GM21825 (cell line): ENCODE measurements at regions not wholly inside any gene's neighbourhood (a gene's known extent, or its start where the extent isn't known, plus 50 kb on each side); places are given as distances from the start of the nearest gene placed in this dataset.
"Not testable (repeated sequence)": the region's sequence is repeated elsewhere in the genome, so short reads cannot be mapped to it uniquely, and the experiment has no call there.

Experiments
- ATAC-seq: cut with Tn5 transposase; IDR thresholded peaks from one replicate; pipeline ENCODE4 v1.9.1; 2021; ENCODE audit warnings: mild to moderate bottlenecking, moderate library complexity; ENCODE audit not compliant: unreplicated experiment

GRCh38 chr13:47708386-47708785, 292.7 kb downstream of the SUCLA2 start:
- ATAC-seq, result no peak

- no peak for ATAC-seq
Measured at GRCh38 chr13:47707414-47707813, 293.7 kb downstream of the SUCLA2 start.

- ATAC-seq, result no peak
Measured at GRCh38 chr13:47705185-47705584, 295.9 kb downstream of the SUCLA2 start.

GRCh38 chr13:47696674-47697073, 304.4 kb downstream of the SUCLA2 start:
- no peak for ATAC-seq

GRCh38 chr13:47687577-47687976, 313.5 kb downstream of the SUCLA2 start:
- ATAC-seq, result no peak

- ATAC-seq, result not testable (repeated sequence)
Measured at GRCh38 chr13:47685156-47685555, 315.9 kb downstream of the SUCLA2 start.

- no peak for ATAC-seq
Measured at GRCh38 chr13:47680748-47681147, 320.3 kb downstream of the SUCLA2 start.

- ATAC-seq, result no peak
Measured at GRCh38 chr13:47679401-47679800, 321.7 kb downstream of the SUCLA2 start.

GRCh38 chr13:47678201-47678968, 322.7 kb downstream of the SUCLA2 start:
- no peak for ATAC-seq

- no peak for ATAC-seq
Measured at GRCh38 chr13:47675871-47676270, 325.2 kb downstream of the SUCLA2 start.

GRCh38 chr13:47673009-47673850, 327.8 kb downstream of the SUCLA2 start:
- ATAC-seq, result no peak

GRCh38 chr13:47672245-47673008, 328.6 kb downstream of the SUCLA2 start:
- ATAC-seq, result no peak

- no peak for ATAC-seq
Measured at GRCh38 chr13:47671776-47672175, 329.3 kb downstream of the SUCLA2 start.

- no peak for ATAC-seq
Measured at GRCh38 chr13:47665043-47665442, 336.0 kb downstream of the SUCLA2 start.

GRCh38 chr13:47661076-47661475, 340.0 kb downstream of the SUCLA2 start:
- no peak for ATAC-seq

GRCh38 chr13:47656651-47657050, 344.4 kb downstream of the SUCLA2 start:
- ATAC-seq, result no peak

- no peak for ATAC-seq
Measured at GRCh38 chr13:47650209-47650608, 350.9 kb downstream of the SUCLA2 start.

GRCh38 chr13:47647001-47647400, 354.1 kb downstream of the SUCLA2 start:
- no peak for ATAC-seq

- ATAC-seq, result no peak
Measured at GRCh38 chr13:47646298-47646697, 354.8 kb downstream of the SUCLA2 start.

GRCh38 chr13:47639738-47640447, 361.2 kb downstream of the SUCLA2 start:
- no peak for ATAC-seq

GRCh38 chr13:47638627-47639026, 362.4 kb downstream of the SUCLA2 start:
- no peak for ATAC-seq
